Lower leg skin (tissue), 3 donors: ENCODE measurements at regions not wholly inside any gene's neighbourhood (a gene's known extent, or its start where the extent isn't known, plus 50 kb on each side); places are given as distances from the start of the nearest gene placed in this dataset.

Experiments
- POLR2A ChIP-seq, 2 donors: fragments of 450-650 bp; IDR thresholded peaks; one replicate each; pipeline ENCODE4 v1.6.1; 2016 to 2017; ENCODE audit warnings: antibody characterized with exemption in 2 of 2, mild to moderate bottlenecking in 1 of 2, moderate library complexity in 1 of 2
- TF ChIP-seq, protein P1 (sequence below), 3 donors: fragments of 450-650 bp; IDR thresholded peaks; one replicate each; pipeline ENCODE4 v1.5.1; 2016; ENCODE audit warnings: antibody characterized with exemption in 3 of 3, mild to moderate bottlenecking in 3 of 3, moderate library complexity in 2 of 3

GRCh38 chr13:59364641-59365085 is 799.1 kb downstream of the DIAPH3 start:
- TF ChIP-seq, protein P1, sequence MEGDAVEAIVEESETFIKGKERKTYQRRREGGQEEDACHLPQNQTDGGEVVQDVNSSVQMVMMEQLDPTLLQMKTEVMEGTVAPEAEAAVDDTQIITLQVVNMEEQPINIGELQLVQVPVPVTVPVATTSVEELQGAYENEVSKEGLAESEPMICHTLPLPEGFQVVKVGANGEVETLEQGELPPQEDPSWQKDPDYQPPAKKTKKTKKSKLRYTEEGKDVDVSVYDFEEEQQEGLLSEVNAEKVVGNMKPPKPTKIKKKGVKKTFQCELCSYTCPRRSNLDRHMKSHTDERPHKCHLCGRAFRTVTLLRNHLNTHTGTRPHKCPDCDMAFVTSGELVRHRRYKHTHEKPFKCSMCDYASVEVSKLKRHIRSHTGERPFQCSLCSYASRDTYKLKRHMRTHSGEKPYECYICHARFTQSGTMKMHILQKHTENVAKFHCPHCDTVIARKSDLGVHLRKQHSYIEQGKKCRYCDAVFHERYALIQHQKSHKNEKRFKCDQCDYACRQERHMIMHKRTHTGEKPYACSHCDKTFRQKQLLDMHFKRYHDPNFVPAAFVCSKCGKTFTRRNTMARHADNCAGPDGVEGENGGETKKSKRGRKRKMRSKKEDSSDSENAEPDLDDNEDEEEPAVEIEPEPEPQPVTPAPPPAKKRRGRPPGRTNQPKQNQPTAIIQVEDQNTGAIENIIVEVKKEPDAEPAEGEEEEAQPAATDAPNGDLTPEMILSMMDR (IDR thresholded peaks at IDR 0.05): no peak
- no peak for TF ChIP-seq POLR2A (IDR thresholded peaks at IDR 0.05)
